ENCODE measurements at regions not wholly inside any gene's neighbourhood (a gene's known extent, or its start where the extent isn't known, plus 50 kb on each side); places are given as distances from the start of the nearest gene placed in this dataset.
"Not testable (repeated sequence)": the region's sequence is repeated elsewhere in the genome, so short reads cannot be mapped to it uniquely, and the experiment has no call there.

DNA sequence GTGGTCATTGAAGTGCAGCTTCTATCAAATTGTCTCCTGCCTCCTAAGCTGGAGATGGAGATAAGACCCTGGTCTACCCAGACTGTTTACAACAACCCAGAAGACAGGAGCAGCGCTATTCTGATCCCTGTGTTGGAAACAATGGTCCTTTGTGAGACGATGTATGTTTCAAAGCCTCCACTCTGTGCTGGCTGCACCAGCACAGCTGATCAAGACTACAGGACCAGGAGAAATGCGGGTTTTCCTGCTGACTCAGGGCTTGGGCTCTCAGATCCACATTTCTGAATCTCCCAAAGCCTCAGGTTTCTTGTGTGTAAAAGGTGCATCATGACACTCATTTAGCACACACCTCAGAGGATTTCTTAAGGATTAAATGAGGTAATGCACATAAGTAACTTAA is 92.0 kb downstream of the POU3F3 start:
- H3K27me3 Mint-ChIP-seq (ENCODE audit: insufficient read depth, low read depth, poor library complexity): peaks cover 6% of the 10 kb centered on the region
- Histone ChIP-seq H4K20me1 (replicated peaks; ENCODE audit: insufficient read depth) (no peaks in the 10 kb centered on the region), H2AFZ (no peak overlapping the region; the same call in 1 of the 2 replicates), H3K4me2 (no peak overlapping the region), H3K27me3 (ENCODE audit: insufficient read depth) (no peaks in the 10 kb centered on the region), H3F3A (replicated peaks; ENCODE audit: low read depth) (no peaks in the 10 kb centered on the region), H3K36me3 (ENCODE audit: insufficient read depth) (no peaks in the 10 kb centered on the region), H3K4me1 (ENCODE audit: insufficient read depth) (no peaks in the 10 kb centered on the region), H3K79me2 (replicated peaks; ENCODE audit: insufficient read depth) (no peaks in the 10 kb centered on the region), H3K9me2 (ENCODE audit: insufficient read depth) (no peaks in the 10 kb centered on the region), H3K4me3 (no peak overlapping the region), H3K27ac (ENCODE audit: low read depth) (no peak overlapping the region)
- DNase-seq (ENCODE audit: low spot score): no peak
- no peaks in the 10 kb centered on the region for H3K36me3 Mint-ChIP-seq (ENCODE audit: low read depth)
- H3K27ac Mint-ChIP-seq: no peak overlapping the region
- TF ChIP-seq NANOG (IDR thresholded peaks at IDR 0.05; ENCODE audit: borderline replicate concordance): no peak
- TF ChIP-seq JUNB (IDR thresholded peaks at IDR 0.05; ENCODE audit: unreplicated experiment): no peak
- no peak for TF ChIP-seq ZNF114 (CRISPR knock-in tag; IDR thresholded peaks at IDR 0.05)
- TF ChIP-seq STAT1 (IDR thresholded peaks at IDR 0.05; ENCODE audit: unreplicated experiment): no peak
- TF ChIP-seq, protein P1, sequence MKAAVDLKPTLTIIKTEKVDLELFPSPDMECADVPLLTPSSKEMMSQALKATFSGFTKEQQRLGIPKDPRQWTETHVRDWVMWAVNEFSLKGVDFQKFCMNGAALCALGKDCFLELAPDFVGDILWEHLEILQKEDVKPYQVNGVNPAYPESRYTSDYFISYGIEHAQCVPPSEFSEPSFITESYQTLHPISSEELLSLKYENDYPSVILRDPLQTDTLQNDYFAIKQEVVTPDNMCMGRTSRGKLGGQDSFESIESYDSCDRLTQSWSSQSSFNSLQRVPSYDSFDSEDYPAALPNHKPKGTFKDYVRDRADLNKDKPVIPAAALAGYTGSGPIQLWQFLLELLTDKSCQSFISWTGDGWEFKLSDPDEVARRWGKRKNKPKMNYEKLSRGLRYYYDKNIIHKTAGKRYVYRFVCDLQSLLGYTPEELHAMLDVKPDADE (IDR thresholded peaks at IDR 0.05): no peak
- no peak for TF ChIP-seq POLR2AphosphoS5 (IDR thresholded peaks at IDR 0.05; ENCODE audit: low read depth)
- TF ChIP-seq, protein P2, sequence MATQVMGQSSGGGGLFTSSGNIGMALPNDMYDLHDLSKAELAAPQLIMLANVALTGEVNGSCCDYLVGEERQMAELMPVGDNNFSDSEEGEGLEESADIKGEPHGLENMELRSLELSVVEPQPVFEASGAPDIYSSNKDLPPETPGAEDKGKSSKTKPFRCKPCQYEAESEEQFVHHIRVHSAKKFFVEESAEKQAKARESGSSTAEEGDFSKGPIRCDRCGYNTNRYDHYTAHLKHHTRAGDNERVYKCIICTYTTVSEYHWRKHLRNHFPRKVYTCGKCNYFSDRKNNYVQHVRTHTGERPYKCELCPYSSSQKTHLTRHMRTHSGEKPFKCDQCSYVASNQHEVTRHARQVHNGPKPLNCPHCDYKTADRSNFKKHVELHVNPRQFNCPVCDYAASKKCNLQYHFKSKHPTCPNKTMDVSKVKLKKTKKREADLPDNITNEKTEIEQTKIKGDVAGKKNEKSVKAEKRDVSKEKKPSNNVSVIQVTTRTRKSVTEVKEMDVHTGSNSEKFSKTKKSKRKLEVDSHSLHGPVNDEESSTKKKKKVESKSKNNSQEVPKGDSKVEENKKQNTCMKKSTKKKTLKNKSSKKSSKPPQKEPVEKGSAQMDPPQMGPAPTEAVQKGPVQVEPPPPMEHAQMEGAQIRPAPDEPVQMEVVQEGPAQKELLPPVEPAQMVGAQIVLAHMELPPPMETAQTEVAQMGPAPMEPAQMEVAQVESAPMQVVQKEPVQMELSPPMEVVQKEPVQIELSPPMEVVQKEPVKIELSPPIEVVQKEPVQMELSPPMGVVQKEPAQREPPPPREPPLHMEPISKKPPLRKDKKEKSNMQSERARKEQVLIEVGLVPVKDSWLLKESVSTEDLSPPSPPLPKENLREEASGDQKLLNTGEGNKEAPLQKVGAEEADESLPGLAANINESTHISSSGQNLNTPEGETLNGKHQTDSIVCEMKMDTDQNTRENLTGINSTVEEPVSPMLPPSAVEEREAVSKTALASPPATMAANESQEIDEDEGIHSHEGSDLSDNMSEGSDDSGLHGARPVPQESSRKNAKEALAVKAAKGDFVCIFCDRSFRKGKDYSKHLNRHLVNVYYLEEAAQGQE (IDR thresholded peaks at IDR 0.05; ENCODE audit: unreplicated experiment): no peak
- no peak for ATAC-seq
- peaks cover 11% of the 10 kb centered on the region for H3K4me1 Mint-ChIP-seq
- H3K9me3 Mint-ChIP-seq: no peaks in the 10 kb centered on the region
- no peak overlapping the region for H3K4me3 Mint-ChIP-seq

DNA sequence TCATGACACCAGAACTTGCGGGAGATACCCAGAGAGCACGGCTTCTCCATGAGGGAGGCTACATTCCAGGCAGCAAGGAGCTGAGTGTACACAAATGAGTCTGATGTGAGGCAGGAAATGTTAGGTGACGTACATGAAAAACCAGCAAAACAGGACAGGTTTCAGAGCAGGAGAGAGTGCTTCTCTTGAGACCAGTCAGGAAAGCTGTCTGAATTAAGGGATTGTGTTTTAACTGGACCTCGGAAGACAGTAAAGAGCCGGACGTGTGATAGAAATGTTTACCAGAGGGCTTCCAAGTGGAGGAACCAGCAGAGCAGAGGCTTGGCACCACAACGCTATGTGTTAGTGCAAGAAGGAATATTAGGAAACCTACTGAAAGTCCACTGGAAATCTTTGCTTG is 90.4 kb upstream of the MRPS9 start:
- H3F3A ChIP-seq (replicated peaks; ENCODE audit: low read depth); H3K36me3 Mint-ChIP-seq (ENCODE audit: low read depth); H3K4me3 ChIP-seq; H4K20me1 ChIP-seq (replicated peaks; ENCODE audit: insufficient read depth); H3K4me2 ChIP-seq; H3K9me2 ChIP-seq (ENCODE audit: insufficient read depth); H3K27me3 Mint-ChIP-seq (ENCODE audit: insufficient read depth, low read depth, poor library complexity); H3K9me3 Mint-ChIP-seq; H3K79me2 ChIP-seq (replicated peaks; ENCODE audit: insufficient read depth); H3K27me3 ChIP-seq (ENCODE audit: insufficient read depth); H3K36me3 ChIP-seq (ENCODE audit: insufficient read depth); DNase-seq (ENCODE audit: low spot score); ATAC-seq; H2AFZ ChIP-seq; H3K27ac ChIP-seq (ENCODE audit: low read depth); H3K4me1 ChIP-seq (ENCODE audit: insufficient read depth); H3K27ac Mint-ChIP-seq; H3K4me3 Mint-ChIP-seq: not testable (repeated sequence)
- H3K4me1 Mint-ChIP-seq: peaks cover 11% of the 10 kb centered on the region

DNA sequence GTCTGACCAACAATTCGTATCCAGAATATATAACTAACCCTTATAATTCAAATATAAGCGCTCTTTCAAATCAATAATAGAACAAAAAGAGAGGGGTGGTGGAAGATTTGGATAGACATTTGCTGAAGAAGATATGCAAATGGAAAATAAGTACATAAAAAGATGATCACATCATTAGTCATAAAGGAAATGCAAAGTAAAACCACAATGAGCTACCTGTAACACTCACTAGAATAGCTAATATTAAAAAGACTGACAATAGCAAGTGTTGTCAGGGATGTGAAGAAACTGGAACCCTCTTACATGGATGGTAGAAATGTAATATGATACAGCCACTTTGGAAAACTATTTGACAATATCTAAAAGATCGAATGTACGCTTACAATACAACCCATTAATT is 84.9 kb upstream of the MRPS9 start:
- no peak overlapping the region for H3K4me2 ChIP-seq
- DNase-seq (ENCODE audit: low spot score): no peak
- H3K79me2 ChIP-seq (replicated peaks; ENCODE audit: insufficient read depth): no peaks in the 10 kb centered on the region
- H3K36me3 Mint-ChIP-seq (ENCODE audit: low read depth): no peaks in the 10 kb centered on the region
- no peak overlapping the region for H3K27ac ChIP-seq (ENCODE audit: low read depth)
- no peaks in the 10 kb centered on the region for H4K20me1 ChIP-seq (replicated peaks; ENCODE audit: insufficient read depth)
- no peaks in the 10 kb centered on the region for H3K27me3 ChIP-seq (ENCODE audit: insufficient read depth)
- no peak overlapping the region for H3K4me3 ChIP-seq
- 0 out of 3 replicates have a peak, but pooled peaks cover 3% of the 10 kb centered on the region for H3K9me3 Mint-ChIP-seq
- H3K4me3 Mint-ChIP-seq: no peak overlapping the region
- no peak overlapping the region for H3K27ac Mint-ChIP-seq
- H3K4me1 Mint-ChIP-seq: peaks cover 3% of the 10 kb centered on the region; the same call in 2 of the 3 replicates
- no peak for ATAC-seq
- H2AFZ ChIP-seq: no peak overlapping the region
- H3K27me3 Mint-ChIP-seq (ENCODE audit: insufficient read depth, low read depth, poor library complexity): peaks cover 5% of the 10 kb centered on the region
- H3K36me3 ChIP-seq (ENCODE audit: insufficient read depth): no peaks in the 10 kb centered on the region
- H3F3A ChIP-seq (replicated peaks; ENCODE audit: low read depth): no peaks in the 10 kb centered on the region
- no peaks in the 10 kb centered on the region for H3K4me1 ChIP-seq (ENCODE audit: insufficient read depth)
- H3K9me2 ChIP-seq (ENCODE audit: insufficient read depth): no peaks in the 10 kb centered on the region
- TF ChIP-seq, protein P2 (IDR thresholded peaks at IDR 0.05; ENCODE audit: unreplicated experiment): no peak
- TF ChIP-seq, protein P1 (IDR thresholded peaks at IDR 0.05): no peak
- no peak for TF ChIP-seq ZNF114 (CRISPR knock-in tag; IDR thresholded peaks at IDR 0.05)
- TF ChIP-seq JUNB (IDR thresholded peaks at IDR 0.05; ENCODE audit: unreplicated experiment): no peak
- TF ChIP-seq EZH2 (IDR thresholded peaks at IDR 0.05; ENCODE audit: low read depth, unreplicated experiment): no peak

Data from GM23338 (cell line).